ENCODE measurements at regions not wholly inside any gene's neighbourhood (a gene's known extent, or its start where the extent isn't known, plus 50 kb on each side); places are given as distances from the start of the nearest gene placed in this dataset.

- Histone ChIP-seq H3K4me1 (replicated peaks in 1 of 2; ENCODE audit: control insufficient read depth in 2 of 2, insufficient read depth in 2 of 2, low read length in 2 of 2) (peaks cover 12 to 14% of the 10 kb centered on the region in 2 experiments; a peak in 3 of 5 replicates), H3K9me3 (replicated peaks; ENCODE audit: control insufficient read depth, insufficient read depth, low read depth, low read length) (peaks cover 8% of the 10 kb centered on the region), H3K36me3 (ENCODE audit: control insufficient read depth, insufficient read depth, low read length) (no peaks in the 10 kb centered on the region), H3K9ac (ENCODE audit: insufficient read depth in 1 of 2, low read depth in 2 of 2, low read length in 2 of 2) (no peak overlapping the region), H2AFZ (ENCODE audit: low read depth, low read length) (peak overlapping the region; percentile 85), H3K79me2 (ENCODE audit: control insufficient read depth, insufficient read depth, low read length) (no peaks in the 10 kb centered on the region), H3K27me3 (ENCODE audit: control insufficient read depth in 2 of 2, insufficient read depth in 2 of 2, low read length in 2 of 2) (no peaks in the 10 kb centered on the region), H3K4me2 (ENCODE audit: insufficient read depth, low read length) (peak overlapping the region; percentile 14), H3K4me3 (no peak overlapping the region), H3K9me1 (ENCODE audit: control insufficient read depth, insufficient read depth, low read length) (no peaks in the 10 kb centered on the region), H4K20me1 (replicated peaks; ENCODE audit: control insufficient read depth, insufficient read depth, low read length) (no peaks in the 10 kb centered on the region), H3K27ac (ENCODE audit: extremely low read depth, low read depth, low read length) (no peak overlapping the region)
- BruUV-seq (replicated peaks) = no TSS peak
- FAIRE-seq (peak; percentile 77), DNase-seq (ENCODE audit: extremely low read depth in 1 of 4, low spot score in 3 of 4) (peak; percentile 71 to 75 (median 72)), ATAC-seq (peak; percentile 93)
- ChIA-PET CTCF (ENCODE audit: low intra/inter-chr PET ratio) (interaction anchor here (1.0 kb wide), 1 partner anchor 226 kb away, joined by 3 read pairs; no protein-coding TSS in a partner anchor), POLR2A (interaction anchor here (0.6 to 1.5 kb wide), 2 partner anchors 42 to 208 kb away, joined by 3 to 4 read pairs; no protein-coding TSS in a partner anchor)
- in situ Hi-C loops (cut with MboI) = loop anchor here (25.0 kb wide), 1 partner anchor 206 kb away; the partner anchor contains the start of gene SLC18A2
- intact Hi-C loops (cut with micrococcal nuclease) = loop anchor here (10.0 kb wide), 1 partner anchor 118 kb away; no protein-coding TSS in a partner anchor
- 43% methylated on average over 15 of the region's 15 CpGs for WGBS (ENCODE audit: insufficient coverage, low coverage, missing lambda C conversion rate)
- no peak for TF ChIP-seq SAP30 (IDR thresholded peaks at IDR 0.05; ENCODE audit: borderline replicate concordance, insufficient read depth, low read depth, low read length, poor library complexity, severe bottlenecking)
- TF ChIP-seq BCL6 (CRISPR knock-in tag; IDR thresholded peaks at IDR 0.05) = no peak
- TF ChIP-seq, protein P1, sequence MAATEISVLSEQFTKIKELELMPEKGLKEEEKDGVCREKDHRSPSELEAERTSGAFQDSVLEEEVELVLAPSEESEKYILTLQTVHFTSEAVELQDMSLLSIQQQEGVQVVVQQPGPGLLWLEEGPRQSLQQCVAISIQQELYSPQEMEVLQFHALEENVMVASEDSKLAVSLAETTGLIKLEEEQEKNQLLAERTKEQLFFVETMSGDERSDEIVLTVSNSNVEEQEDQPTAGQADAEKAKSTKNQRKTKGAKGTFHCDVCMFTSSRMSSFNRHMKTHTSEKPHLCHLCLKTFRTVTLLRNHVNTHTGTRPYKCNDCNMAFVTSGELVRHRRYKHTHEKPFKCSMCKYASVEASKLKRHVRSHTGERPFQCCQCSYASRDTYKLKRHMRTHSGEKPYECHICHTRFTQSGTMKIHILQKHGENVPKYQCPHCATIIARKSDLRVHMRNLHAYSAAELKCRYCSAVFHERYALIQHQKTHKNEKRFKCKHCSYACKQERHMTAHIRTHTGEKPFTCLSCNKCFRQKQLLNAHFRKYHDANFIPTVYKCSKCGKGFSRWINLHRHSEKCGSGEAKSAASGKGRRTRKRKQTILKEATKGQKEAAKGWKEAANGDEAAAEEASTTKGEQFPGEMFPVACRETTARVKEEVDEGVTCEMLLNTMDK (IDR thresholded peaks at IDR 0.05; ENCODE audit: borderline replicate concordance, insufficient read depth, low read depth, low read length, poor library complexity, severe bottlenecking) = peak; percentile 50
- no peak for TF ChIP-seq SOX6 (IDR thresholded peaks at IDR 0.05)
- no peak for TF ChIP-seq PYGO2 (tag; IDR thresholded peaks at IDR 0.05)
- TF ChIP-seq TAF7 (tag; IDR thresholded peaks at IDR 0.05) = no peak
- TF ChIP-seq JUND (IDR thresholded peaks at IDR 0.05; ENCODE audit: borderline replicate concordance, low read depth, low read length) = peak; percentile 12; the same call in 1 of the 2 replicates
- no peak for TF ChIP-seq JUND (tag; IDR thresholded peaks at IDR 0.05; ENCODE audit: borderline replicate concordance, low read depth, low read length)
- peak; percentile 65 to 83 (median 71) for TF ChIP-seq CTCF (IDR thresholded peaks at IDR 0.05 in 2 of 3, conservative IDR thresholded peaks at IDR 0.05 in 1 of 3; ENCODE audit: insufficient read depth in 2 of 3, low read depth in 1 of 3, low read length in 3 of 3)
- no peak for TF ChIP-seq CGGBP1 (CRISPR knock-in tag; IDR thresholded peaks at IDR 0.05)
- TF ChIP-seq MTA3 (IDR thresholded peaks at IDR 0.05; ENCODE audit: borderline replicate concordance) = no peak
- no peak for TF ChIP-seq ELF4 (CRISPR knock-in tag; IDR thresholded peaks at IDR 0.05)
- TF ChIP-seq SFPQ (IDR thresholded peaks at IDR 0.05; ENCODE audit: low read depth, low read length) = no peak
- no peak for TF ChIP-seq MTF1 (CRISPR knock-in tag; IDR thresholded peaks at IDR 0.05; ENCODE audit: borderline replicate concordance)
- no peak for TF ChIP-seq HDAC2 (IDR thresholded peaks at IDR 0.05)
Observed at GRCh38 chr10:117442944-117443685, 67.9 kb upstream of the PDZD8 start.

All from K562 (cell line).